A673 (cell line): ENCODE measurements at regions not wholly inside any gene's neighbourhood (a gene's known extent, or its start where the extent isn't known, plus 50 kb on each side); places are given as distances from the start of the nearest gene placed in this dataset.

Source experiments
- CTCF ChIP-seq: fragments of 300-800, 200-600 bp; sonication (generic); conservative IDR thresholded peaks from 2 replicates; pipeline ENCODE4 v1.5.1; 2017; ENCODE audit warnings: low read depth, mild to moderate bottlenecking, antibody characterized with exemption, low read length, moderate library complexity, mixed read lengths
- EZH2 ChIP-seq: fragments of 200-600 bp; sonication (generic); IDR thresholded peaks from 2 replicates; pipeline ENCODE4 v1.6.1; 2017; ENCODE audit warnings: borderline replicate concordance, low read depth, mild to moderate bottlenecking, mixed read lengths, antibody characterized with exemption, low read length; ENCODE audit not compliant: poor library complexity, severe bottlenecking

GRCh38 chr5:174571662-174572397, 152.6 kb upstream of the MSX2 start:
- 0 out of 2 replicates have a peak, but pooled peaks have one; percentile 17 for TF ChIP-seq CTCF
- no peak for TF ChIP-seq EZH2
